Thyroid gland (tissue), 4 donors: ENCODE measurements at regions not wholly inside any gene's neighbourhood (a gene's known extent, or its start where the extent isn't known, plus 50 kb on each side); places are given as distances from the start of the nearest gene placed in this dataset.

Source experiments
- POLR2A ChIP-seq, 2 donors: fragments of 450-650 bp; IDR thresholded peaks; one replicate each; pipeline ENCODE4 v1.6.1; 2017; ENCODE audit warnings: antibody characterized with exemption in 2 of 2, mild to moderate bottlenecking in 2 of 2, moderate library complexity in 1 of 2
- TF ChIP-seq, protein P1 (sequence below), 6 experiments: fragments of 200-600 bp in 3 of 6; fragments of 450-650 bp in 3 of 6; sonication (generic) in 3 of 6; IDR thresholded peaks; one replicate each; pipeline ENCODE4 v1.5.1; 2016 to 2019; ENCODE audit warnings: antibody characterized with exemption in 6 of 6, mild to moderate bottlenecking in 2 of 6, inconsistent platforms in 1 of 6, moderate library complexity in 1 of 6

DNA sequence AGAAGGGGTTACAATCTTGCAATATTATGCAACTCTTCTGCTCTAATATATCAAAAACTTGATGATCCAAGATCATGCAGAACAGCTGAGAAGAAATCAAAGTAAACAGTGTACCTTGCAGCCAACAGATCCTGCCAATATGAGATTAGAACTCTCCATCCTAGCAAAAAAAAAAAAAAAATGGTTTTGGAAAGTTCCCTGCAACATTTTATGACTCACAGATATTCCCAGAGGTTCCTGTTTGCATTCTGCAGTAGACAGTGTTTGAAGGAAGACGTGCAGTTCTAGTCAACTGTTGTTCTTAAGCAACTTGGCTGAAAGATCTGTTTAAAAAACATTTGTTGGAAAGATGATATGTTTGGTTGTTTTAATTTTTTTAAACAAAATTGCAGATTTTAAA, 103.6 kb upstream of the WDR75 start:
- TF ChIP-seq, protein P1, sequence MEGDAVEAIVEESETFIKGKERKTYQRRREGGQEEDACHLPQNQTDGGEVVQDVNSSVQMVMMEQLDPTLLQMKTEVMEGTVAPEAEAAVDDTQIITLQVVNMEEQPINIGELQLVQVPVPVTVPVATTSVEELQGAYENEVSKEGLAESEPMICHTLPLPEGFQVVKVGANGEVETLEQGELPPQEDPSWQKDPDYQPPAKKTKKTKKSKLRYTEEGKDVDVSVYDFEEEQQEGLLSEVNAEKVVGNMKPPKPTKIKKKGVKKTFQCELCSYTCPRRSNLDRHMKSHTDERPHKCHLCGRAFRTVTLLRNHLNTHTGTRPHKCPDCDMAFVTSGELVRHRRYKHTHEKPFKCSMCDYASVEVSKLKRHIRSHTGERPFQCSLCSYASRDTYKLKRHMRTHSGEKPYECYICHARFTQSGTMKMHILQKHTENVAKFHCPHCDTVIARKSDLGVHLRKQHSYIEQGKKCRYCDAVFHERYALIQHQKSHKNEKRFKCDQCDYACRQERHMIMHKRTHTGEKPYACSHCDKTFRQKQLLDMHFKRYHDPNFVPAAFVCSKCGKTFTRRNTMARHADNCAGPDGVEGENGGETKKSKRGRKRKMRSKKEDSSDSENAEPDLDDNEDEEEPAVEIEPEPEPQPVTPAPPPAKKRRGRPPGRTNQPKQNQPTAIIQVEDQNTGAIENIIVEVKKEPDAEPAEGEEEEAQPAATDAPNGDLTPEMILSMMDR (IDR thresholded peaks at IDR 0.05): no peak
- no peak for TF ChIP-seq POLR2A (IDR thresholded peaks at IDR 0.05)
